ENCODE measurements at regions not wholly inside any gene's neighbourhood (a gene's known extent, or its start where the extent isn't known, plus 50 kb on each side); places are given as distances from the start of the nearest gene placed in this dataset.

DNA sequence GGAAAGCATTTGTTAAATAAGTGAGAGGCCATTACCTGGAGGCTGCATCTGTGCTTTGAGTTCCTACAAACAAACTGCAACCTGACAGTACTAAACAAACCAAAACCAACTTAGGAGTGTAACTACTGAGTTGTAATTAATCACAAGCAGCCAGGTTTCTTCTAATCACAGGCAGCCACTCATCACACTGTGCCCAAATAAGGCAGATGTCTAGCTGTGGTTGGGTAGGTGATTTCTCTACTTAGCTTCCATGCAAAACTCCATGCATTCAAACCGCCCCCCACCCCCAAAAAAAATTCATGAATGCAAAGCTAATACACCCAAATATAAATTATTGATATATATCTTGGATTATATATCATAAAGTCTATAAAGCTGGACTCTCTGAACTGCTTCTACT lies 461.1 kb downstream of the ARL4A start:
- TF ChIP-seq SIN3A (IDR thresholded peaks at IDR 0.05; ENCODE audit: borderline replicate concordance, insufficient read depth, low read length) = no peak
- TF ChIP-seq TAF1 (IDR thresholded peaks at IDR 0.05; ENCODE audit: borderline replicate concordance, insufficient read depth, low read length) = no peak
- TF ChIP-seq, protein P1, sequence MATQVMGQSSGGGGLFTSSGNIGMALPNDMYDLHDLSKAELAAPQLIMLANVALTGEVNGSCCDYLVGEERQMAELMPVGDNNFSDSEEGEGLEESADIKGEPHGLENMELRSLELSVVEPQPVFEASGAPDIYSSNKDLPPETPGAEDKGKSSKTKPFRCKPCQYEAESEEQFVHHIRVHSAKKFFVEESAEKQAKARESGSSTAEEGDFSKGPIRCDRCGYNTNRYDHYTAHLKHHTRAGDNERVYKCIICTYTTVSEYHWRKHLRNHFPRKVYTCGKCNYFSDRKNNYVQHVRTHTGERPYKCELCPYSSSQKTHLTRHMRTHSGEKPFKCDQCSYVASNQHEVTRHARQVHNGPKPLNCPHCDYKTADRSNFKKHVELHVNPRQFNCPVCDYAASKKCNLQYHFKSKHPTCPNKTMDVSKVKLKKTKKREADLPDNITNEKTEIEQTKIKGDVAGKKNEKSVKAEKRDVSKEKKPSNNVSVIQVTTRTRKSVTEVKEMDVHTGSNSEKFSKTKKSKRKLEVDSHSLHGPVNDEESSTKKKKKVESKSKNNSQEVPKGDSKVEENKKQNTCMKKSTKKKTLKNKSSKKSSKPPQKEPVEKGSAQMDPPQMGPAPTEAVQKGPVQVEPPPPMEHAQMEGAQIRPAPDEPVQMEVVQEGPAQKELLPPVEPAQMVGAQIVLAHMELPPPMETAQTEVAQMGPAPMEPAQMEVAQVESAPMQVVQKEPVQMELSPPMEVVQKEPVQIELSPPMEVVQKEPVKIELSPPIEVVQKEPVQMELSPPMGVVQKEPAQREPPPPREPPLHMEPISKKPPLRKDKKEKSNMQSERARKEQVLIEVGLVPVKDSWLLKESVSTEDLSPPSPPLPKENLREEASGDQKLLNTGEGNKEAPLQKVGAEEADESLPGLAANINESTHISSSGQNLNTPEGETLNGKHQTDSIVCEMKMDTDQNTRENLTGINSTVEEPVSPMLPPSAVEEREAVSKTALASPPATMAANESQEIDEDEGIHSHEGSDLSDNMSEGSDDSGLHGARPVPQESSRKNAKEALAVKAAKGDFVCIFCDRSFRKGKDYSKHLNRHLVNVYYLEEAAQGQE (IDR thresholded peaks at IDR 0.05; ENCODE audit: insufficient read depth in 1 of 2, low read depth in 2 of 2, low read length in 2 of 2) = no peak
- TF ChIP-seq FOXP2 (optimal IDR thresholded peaks at IDR 0.05; ENCODE audit: borderline replicate concordance, extremely low read depth, extremely low read length, insufficient read depth) = no peak
- no peak for TF ChIP-seq POLR2AphosphoS5 (IDR thresholded peaks at IDR 0.05; ENCODE audit: low read depth, low read length)

DNA sequence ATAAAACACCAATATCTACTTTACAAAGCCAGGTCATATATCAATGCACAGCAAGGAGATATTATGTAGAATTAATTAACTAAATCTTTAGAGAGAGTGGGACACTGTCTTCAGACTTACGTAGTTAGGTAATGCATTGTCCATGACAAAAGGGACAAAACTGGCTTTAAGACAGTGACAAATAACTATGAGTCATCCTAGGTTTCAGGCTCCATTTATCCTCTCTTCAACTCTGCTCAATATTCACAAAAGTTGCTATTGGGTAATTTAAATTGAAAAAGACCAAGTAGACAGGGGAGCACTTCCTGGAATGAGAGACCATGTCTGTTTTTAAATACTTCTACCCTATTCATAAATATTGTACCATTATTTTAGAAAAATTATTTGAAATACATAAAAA lies 464.5 kb downstream of the ARL4A start:
- no peak for TF ChIP-seq SIN3A (IDR thresholded peaks at IDR 0.05; ENCODE audit: borderline replicate concordance, insufficient read depth, low read length)
- TF ChIP-seq TAF1 (IDR thresholded peaks at IDR 0.05; ENCODE audit: borderline replicate concordance, insufficient read depth, low read length) = no peak
- TF ChIP-seq FOXP2 (optimal IDR thresholded peaks at IDR 0.05; ENCODE audit: borderline replicate concordance, extremely low read depth, extremely low read length, insufficient read depth) = no peak

DNA sequence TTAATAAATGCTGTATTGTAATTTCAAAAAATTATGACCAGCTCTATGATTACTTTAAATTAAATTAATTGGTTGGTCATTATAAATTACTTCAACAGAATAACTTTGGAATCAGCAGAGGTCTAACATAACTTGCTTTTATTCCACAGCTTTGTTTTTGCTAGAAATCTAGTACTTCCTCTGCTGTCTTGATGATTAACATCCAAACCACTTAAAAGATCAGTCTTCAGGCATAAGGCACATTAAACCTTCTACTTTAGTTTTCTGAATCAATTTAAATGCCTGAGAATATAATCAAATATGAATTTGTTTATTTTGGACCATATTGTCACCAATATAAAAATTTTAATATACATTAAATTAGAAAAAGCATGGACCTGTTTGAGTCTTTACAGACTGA lies 465.3 kb downstream of the ARL4A start:
- TF ChIP-seq POLR2AphosphoS5 (IDR thresholded peaks at IDR 0.05; ENCODE audit: low read depth, low read length) (no peak), FOXP2 (optimal IDR thresholded peaks at IDR 0.05; ENCODE audit: borderline replicate concordance, extremely low read depth, extremely low read length, insufficient read depth) (no peak), SIN3A (IDR thresholded peaks at IDR 0.05; ENCODE audit: borderline replicate concordance, insufficient read depth, low read length) (no peak), TAF1 (IDR thresholded peaks at IDR 0.05; ENCODE audit: borderline replicate concordance, insufficient read depth, low read length) (no peak)
- TF ChIP-seq, protein P1 (IDR thresholded peaks at IDR 0.05; ENCODE audit: insufficient read depth in 1 of 2, low read depth in 2 of 2, low read length in 2 of 2) = no peak

DNA sequence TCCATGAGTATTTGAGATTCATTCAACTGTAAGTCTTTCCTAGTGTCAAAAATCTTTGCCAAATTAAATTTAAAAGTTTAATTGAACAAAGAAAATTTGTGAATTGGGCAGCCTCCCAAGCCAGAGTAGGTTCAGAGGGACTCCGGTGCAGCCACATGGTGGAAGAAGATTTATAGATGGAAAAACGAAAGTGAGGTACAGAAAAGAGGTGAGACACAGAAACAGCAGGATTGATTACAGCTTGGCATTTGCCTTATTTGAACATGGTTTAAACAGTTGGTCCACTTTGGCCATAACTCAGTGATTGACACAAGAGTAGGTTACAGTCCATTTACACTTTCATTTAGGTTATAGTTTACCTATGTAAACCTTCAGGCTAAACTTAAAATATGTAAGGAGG lies 465.8 kb downstream of the ARL4A start:
- TF ChIP-seq FOXP2 (optimal IDR thresholded peaks at IDR 0.05; ENCODE audit: borderline replicate concordance, extremely low read depth, extremely low read length, insufficient read depth) (no peak), TAF1 (IDR thresholded peaks at IDR 0.05; ENCODE audit: borderline replicate concordance, insufficient read depth, low read length) (no peak), SIN3A (IDR thresholded peaks at IDR 0.05; ENCODE audit: borderline replicate concordance, insufficient read depth, low read length) (no peak), POLR2AphosphoS5 (IDR thresholded peaks at IDR 0.05; ENCODE audit: low read depth, low read length) (no peak)
- TF ChIP-seq, protein P1 (IDR thresholded peaks at IDR 0.05; ENCODE audit: insufficient read depth in 1 of 2, low read depth in 2 of 2, low read length in 2 of 2) = no peak

DNA sequence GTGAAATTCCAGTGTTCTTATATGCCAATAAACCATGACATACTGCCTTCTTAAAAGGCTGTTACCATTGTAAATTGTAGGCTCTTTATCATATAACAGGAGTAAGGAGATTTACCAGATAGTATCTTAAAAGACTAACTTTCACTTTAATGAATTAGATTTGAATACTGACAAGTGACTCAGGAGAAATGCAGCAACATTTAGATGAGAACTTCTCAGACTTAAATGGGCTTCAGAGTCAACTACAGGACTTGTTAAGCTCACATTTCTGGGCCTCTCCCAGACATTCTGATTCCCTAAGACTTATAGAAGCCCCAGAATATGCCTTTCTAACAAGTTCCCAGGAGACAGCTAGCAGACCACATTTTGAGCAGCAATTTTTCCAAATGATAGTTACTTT lies 466.3 kb downstream of the ARL4A start:
- no peak for TF ChIP-seq SIN3A (IDR thresholded peaks at IDR 0.05; ENCODE audit: borderline replicate concordance, insufficient read depth, low read length)
- no peak for TF ChIP-seq TAF1 (IDR thresholded peaks at IDR 0.05; ENCODE audit: borderline replicate concordance, insufficient read depth, low read length)
- no peak for TF ChIP-seq POLR2AphosphoS5 (IDR thresholded peaks at IDR 0.05; ENCODE audit: low read depth, low read length)
- TF ChIP-seq, protein P1 (IDR thresholded peaks at IDR 0.05; ENCODE audit: insufficient read depth in 1 of 2, low read depth in 2 of 2, low read length in 2 of 2) = no peak
